ENCODE measurements at regions not wholly inside any gene's neighbourhood (a gene's known extent, or its start where the extent isn't known, plus 50 kb on each side); places are given as distances from the start of the nearest gene placed in this dataset.

- DNase-seq (ENCODE audit: low spot score), result no peak
- no peaks in the 10 kb centered on the region for H3K79me2 ChIP-seq (ENCODE audit: low read depth)
- Mint-ChIP-seq H3K36me3 (no peaks in the 10 kb centered on the region), H3K4me1 (no peaks in the 10 kb centered on the region), H3K4me3 (no peak overlapping the region), H3K27ac (no peak overlapping the region), H3K9me3 (no peaks in the 10 kb centered on the region), H3K27me3 (ENCODE audit: insufficient read depth, low read depth) (peaks cover 4% of the 10 kb centered on the region)
- H4K20me1 ChIP-seq (ENCODE audit: low read depth), result no peaks in the 10 kb centered on the region
- no peak overlapping the region for H3K4me3 ChIP-seq
- no peaks in the 10 kb centered on the region for H3K4me1 ChIP-seq
- no peaks in the 10 kb centered on the region for H3K27me3 ChIP-seq
- TF ChIP-seq EZH2phosphoT487 (IDR thresholded peaks at IDR 0.05) (no peak), CTCF (IDR thresholded peaks at IDR 0.05) (no peak), EZH2 (IDR thresholded peaks at IDR 0.05) (no peak)
- H3K9ac ChIP-seq, result no peak overlapping the region
- no peak overlapping the region for H3K4me2 ChIP-seq
- H3F3A ChIP-seq (ENCODE audit: low read depth), result no peaks in the 10 kb centered on the region
- no peaks in the 10 kb centered on the region for H3K36me3 ChIP-seq
- no peak overlapping the region for H3K27ac ChIP-seq
- no peak overlapping the region for H2AFZ ChIP-seq (replicated peaks)
- H3K9me3 ChIP-seq (ENCODE audit: low read depth), result no peaks in the 10 kb centered on the region
Measured at GRCh38 chr1:193533853-193534252, 347.4 kb upstream of the B3GALT2 start.

GRCh38 chr1:193525917-193526710, 339.7 kb upstream of the B3GALT2 start:
- Histone ChIP-seq H3K4me2 (no peak overlapping the region), H2AFZ (replicated peaks) (no peak overlapping the region), H3K36me3 (no peaks in the 10 kb centered on the region), H3K4me1 (no peaks in the 10 kb centered on the region), H3K4me3 (no peak overlapping the region), H3K79me2 (ENCODE audit: low read depth) (no peaks in the 10 kb centered on the region), H3K27me3 (no peaks in the 10 kb centered on the region), H4K20me1 (ENCODE audit: low read depth) (no peaks in the 10 kb centered on the region), H3K27ac (no peak overlapping the region), H3K9ac (no peak overlapping the region), H3K9me3 (ENCODE audit: low read depth) (no peaks in the 10 kb centered on the region), H3F3A (ENCODE audit: low read depth) (no peaks in the 10 kb centered on the region)
- H3K27ac Mint-ChIP-seq, result no peak overlapping the region
- DNase-seq (ENCODE audit: low spot score), result no peak
- TF ChIP-seq CTCF (IDR thresholded peaks at IDR 0.05), result no peak
- TF ChIP-seq EZH2 (IDR thresholded peaks at IDR 0.05), result no peak
- no peak for TF ChIP-seq EZH2phosphoT487 (IDR thresholded peaks at IDR 0.05)
- H3K4me3 Mint-ChIP-seq, result no peak overlapping the region
- no peaks in the 10 kb centered on the region for H3K27me3 Mint-ChIP-seq (ENCODE audit: insufficient read depth, low read depth)
- no peaks in the 10 kb centered on the region for H3K4me1 Mint-ChIP-seq
- H3K9me3 Mint-ChIP-seq, result no peaks in the 10 kb centered on the region
- H3K36me3 Mint-ChIP-seq, result no peaks in the 10 kb centered on the region

- H2AFZ ChIP-seq (replicated peaks), result no peak overlapping the region
- no peaks in the 10 kb centered on the region for H3K36me3 ChIP-seq
- no peak for DNase-seq (ENCODE audit: low spot score)
- no peaks in the 10 kb centered on the region for H3K79me2 ChIP-seq (ENCODE audit: low read depth)
- Mint-ChIP-seq H3K4me1 (no peaks in the 10 kb centered on the region), H3K9me3 (no peaks in the 10 kb centered on the region), H3K36me3 (no peaks in the 10 kb centered on the region), H3K4me3 (no peak overlapping the region), H3K27ac (no peak overlapping the region), H3K27me3 (ENCODE audit: insufficient read depth, low read depth) (no peaks in the 10 kb centered on the region)
- no peak overlapping the region for H3K4me3 ChIP-seq
- no peaks in the 10 kb centered on the region for H3K4me1 ChIP-seq
- no peak overlapping the region for H3K9ac ChIP-seq
- no peak overlapping the region for H3K27ac ChIP-seq
- H3K27me3 ChIP-seq, result no peaks in the 10 kb centered on the region
- no peaks in the 10 kb centered on the region for H3F3A ChIP-seq (ENCODE audit: low read depth)
- H3K4me2 ChIP-seq, result no peak overlapping the region
- H4K20me1 ChIP-seq (ENCODE audit: low read depth), result no peaks in the 10 kb centered on the region
- H3K9me3 ChIP-seq (ENCODE audit: low read depth), result no peaks in the 10 kb centered on the region
- TF ChIP-seq EZH2 (IDR thresholded peaks at IDR 0.05), result no peak
- no peak for TF ChIP-seq EZH2phosphoT487 (IDR thresholded peaks at IDR 0.05)
- no peak for TF ChIP-seq CTCF (IDR thresholded peaks at IDR 0.05)
Measured at GRCh38 chr1:193525411-193525810, 339.0 kb upstream of the B3GALT2 start.

Data from neural progenitor cell (in vitro differentiated cells).